Kidney (tissue), 13 donors: ENCODE measurements at regions not wholly inside any gene's neighbourhood (a gene's known extent, or its start where the extent isn't known, plus 50 kb on each side); places are given as distances from the start of the nearest gene placed in this dataset.
A peak's percentile ranks its signal among the peaks of the same experiment; 100 is the strongest.

Experiments
- DNase-seq, 5 donors: peaks; one replicate each; pipeline ENCODE4 v3.0.0-alpha.2; 2013 to 2020
- FAIRE-seq: peaks from 2 replicates; lab custom pipeline; 2012; peaks lifted over from hg19 to GRCh38; lab: Jason Lieb, UNC
- H3K27ac ChIP-seq, 2 donors: one replicate each; pipeline ENCODE4 v1.7.0; 2013; ENCODE audit warnings: low read depth in 2 of 2, low read length in 2 of 2, inconsistent platforms in 1 of 2
- H3K27me3 ChIP-seq: one replicate; pipeline ENCODE4 v1.7.1; 2013; ENCODE audit warnings: low read length, inconsistent platforms; ENCODE audit not compliant: control insufficient read depth, insufficient read depth
- H3K36me3 ChIP-seq, 3 donors: one replicate each; pipeline versions ENCODE4 v1.7.0 to v1.7.1; 2013; ENCODE audit warnings: low read length in 3 of 3, control low read depth in 1 of 3, inconsistent platforms in 1 of 3; ENCODE audit not compliant: insufficient read depth in 3 of 3, control insufficient read depth in 2 of 3
- H3K4me1 ChIP-seq, 3 donors: one replicate each; pipeline versions ENCODE4 v1.7.0 to v1.7.1; 2013; ENCODE audit warnings: low read length in 3 of 3, inconsistent platforms in 1 of 3, low read depth in 1 of 3; ENCODE audit not compliant: control insufficient read depth in 2 of 3, insufficient read depth in 2 of 3
- H3K4me3 ChIP-seq, 3 donors: one replicate each; pipeline versions ENCODE4 v1.7.0 to v1.8.1; 2013; ENCODE audit warnings: low read length in 3 of 3, control low read depth in 1 of 3, inconsistent platforms in 1 of 3
- H3K9ac ChIP-seq, 3 donors: one replicate each; pipeline versions ENCODE4 v1.7.0 to v1.7.1; 2013; ENCODE audit warnings: low read length in 3 of 3, control low read depth in 1 of 3, inconsistent platforms in 1 of 3
- H3K9me3 ChIP-seq, 3 donors: one replicate each; pipeline versions ENCODE4 v1.7.0 to v1.7.1; 2013; ENCODE audit warnings: low read length in 3 of 3, control low read depth in 1 of 3, inconsistent platforms in 1 of 3; ENCODE audit not compliant: control insufficient read depth in 2 of 3, insufficient read depth in 1 of 3
- intact Hi-C: fragments of 100-400 bp; cut with DNase I; formaldehyde crosslinking; loops from one replicate; pipeline ENCODE4 v1.11.1; 2022
- TF ChIP-seq, protein P1 (sequence below): IDR thresholded peaks from 3 replicates; pipeline ENCODE4 v1.5.1; 2012; ENCODE audit warnings: mild to moderate bottlenecking, moderate library complexity, borderline replicate concordance; ENCODE audit not compliant: insufficient read depth; ENCODE audit errors: extremely low read depth
- donor health status: control.
- donor health status: control.
- donor health status: control.
- donor health status: control.
- donor health status: control.
- donor health status: DM: yes; HTN: yes; CAD: no.
- donor health status: Normal renal cell carcinoma (clear cell type).

DNA sequence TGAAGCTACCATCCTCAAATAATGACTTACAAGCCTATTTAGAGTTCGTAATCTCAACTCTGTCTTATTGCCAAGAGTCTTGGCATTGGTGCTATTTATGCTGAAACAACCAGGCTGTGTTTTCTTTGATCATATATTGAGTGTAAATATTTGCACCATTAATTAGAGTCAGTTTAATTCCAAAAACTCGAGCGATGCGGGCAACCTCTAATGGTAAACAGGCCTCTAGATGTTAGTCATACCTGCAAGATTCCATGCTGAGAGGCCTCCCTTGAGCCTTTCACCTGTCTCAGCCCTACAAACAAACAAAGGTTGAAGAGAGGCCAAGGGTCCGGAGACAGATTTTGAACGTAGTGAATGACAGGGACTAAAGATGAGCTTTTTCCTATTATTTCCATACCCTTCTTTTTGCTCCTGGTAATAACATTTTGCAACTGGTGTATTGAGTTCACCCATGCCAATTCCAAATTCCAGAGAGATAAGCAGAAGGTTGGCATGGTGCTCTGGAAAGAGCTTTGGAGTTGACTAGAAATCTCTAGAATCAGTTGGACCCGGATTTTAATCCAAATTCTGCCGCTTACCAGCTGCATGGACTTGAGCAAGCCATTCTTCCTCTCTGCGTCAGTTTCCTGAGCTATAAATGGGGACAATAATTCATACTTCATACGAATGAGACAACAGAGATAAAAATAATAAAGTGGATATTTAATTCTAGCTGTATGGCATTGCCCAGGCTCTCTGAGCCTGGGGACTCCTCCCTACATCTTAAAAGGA is 99.1 kb upstream of the ANO1 start:
- H3K9ac ChIP-seq: no peak overlapping the region
- no peaks in the 10 kb centered on the region for H3K27me3 ChIP-seq
- no peak for FAIRE-seq
- H3K4me3 ChIP-seq: no peak overlapping the region
- H3K9me3 ChIP-seq: no peaks in the 10 kb centered on the region
- H3K27ac ChIP-seq: peak overlapping the region in 1 of 2 donors; percentile 53
- H3K4me1 ChIP-seq: peaks cover 0 to 3% (median 0%) of the 10 kb centered on the region in 3 donors
- H3K36me3 ChIP-seq: no peaks in the 10 kb centered on the region
- intact Hi-C loops: no loop called here
- TF ChIP-seq, protein P1, sequence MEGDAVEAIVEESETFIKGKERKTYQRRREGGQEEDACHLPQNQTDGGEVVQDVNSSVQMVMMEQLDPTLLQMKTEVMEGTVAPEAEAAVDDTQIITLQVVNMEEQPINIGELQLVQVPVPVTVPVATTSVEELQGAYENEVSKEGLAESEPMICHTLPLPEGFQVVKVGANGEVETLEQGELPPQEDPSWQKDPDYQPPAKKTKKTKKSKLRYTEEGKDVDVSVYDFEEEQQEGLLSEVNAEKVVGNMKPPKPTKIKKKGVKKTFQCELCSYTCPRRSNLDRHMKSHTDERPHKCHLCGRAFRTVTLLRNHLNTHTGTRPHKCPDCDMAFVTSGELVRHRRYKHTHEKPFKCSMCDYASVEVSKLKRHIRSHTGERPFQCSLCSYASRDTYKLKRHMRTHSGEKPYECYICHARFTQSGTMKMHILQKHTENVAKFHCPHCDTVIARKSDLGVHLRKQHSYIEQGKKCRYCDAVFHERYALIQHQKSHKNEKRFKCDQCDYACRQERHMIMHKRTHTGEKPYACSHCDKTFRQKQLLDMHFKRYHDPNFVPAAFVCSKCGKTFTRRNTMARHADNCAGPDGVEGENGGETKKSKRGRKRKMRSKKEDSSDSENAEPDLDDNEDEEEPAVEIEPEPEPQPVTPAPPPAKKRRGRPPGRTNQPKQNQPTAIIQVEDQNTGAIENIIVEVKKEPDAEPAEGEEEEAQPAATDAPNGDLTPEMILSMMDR: no peak
- DNase-seq: peak in 1 of 5 donors; percentile 1

GRCh38 chr11:69979632-69980031 is 98.5 kb upstream of the ANO1 start:
- no peaks in the 10 kb centered on the region for H3K36me3 ChIP-seq
- no peak for FAIRE-seq
- peaks cover 2% of the 10 kb centered on the region for H3K27me3 ChIP-seq
- H3K4me1 ChIP-seq: peaks cover 0 to 3% (median 0%) of the 10 kb centered on the region in 3 donors
- intact Hi-C loops: no loop called here
- no peaks in the 10 kb centered on the region for H3K9me3 ChIP-seq
- peak overlapping the region in 1 of 2 donors; percentile 53 for H3K27ac ChIP-seq
- H3K4me3 ChIP-seq: no peak overlapping the region
- TF ChIP-seq, protein P1: no peak
- no peak overlapping the region for H3K9ac ChIP-seq
- DNase-seq: peak in 1 of 5 donors; percentile 43

- H3K27me3 ChIP-seq: peaks cover 5% of the 10 kb centered on the region
- peak in 1 of 5 donors; percentile 32 for DNase-seq
- TF ChIP-seq, protein P1: no peak
These were observed 96.9 kb upstream of the ANO1 start for GRCh38 chr11:69981119-69981784.

More at GRCh38 chr11:69981119-69981784, 96.9 kb upstream of the ANO1 start:
- H3K9me3 ChIP-seq: no peaks in the 10 kb centered on the region
- no peak overlapping the region for H3K9ac ChIP-seq
- FAIRE-seq: no peak
- no peak overlapping the region for H3K27ac ChIP-seq
- peaks cover 0 to 6% (median 0%) of the 10 kb centered on the region in 3 donors for H3K4me1 ChIP-seq
- no peak overlapping the region for H3K4me3 ChIP-seq
- no peaks in the 10 kb centered on the region for H3K36me3 ChIP-seq
- intact Hi-C loops: no loop called here
